Rectal smooth muscle tissue (tissue), 1 donor: ENCODE measurements at regions not wholly inside any gene's neighbourhood (a gene's known extent, or its start where the extent isn't known, plus 50 kb on each side); places are given as distances from the start of the nearest gene placed in this dataset.

Experiments
- H3K27ac ChIP-seq: one replicate; pipeline ENCODE4 v1.7.0; 2013; ENCODE audit warnings: low read depth, low read length, inconsistent platforms
- H3K27me3 ChIP-seq: one replicate; pipeline ENCODE4 v1.7.0; 2013; ENCODE audit warnings: low read length; ENCODE audit not compliant: control insufficient read depth, insufficient read depth
- H3K36me3 ChIP-seq: one replicate; pipeline ENCODE4 v1.7.0; 2013; ENCODE audit warnings: low read length; ENCODE audit not compliant: control insufficient read depth, insufficient read depth
- H3K4me1 ChIP-seq: one replicate; pipeline ENCODE4 v1.7.0; 2013; ENCODE audit warnings: low read length; ENCODE audit not compliant: control insufficient read depth, insufficient read depth
- H3K4me3 ChIP-seq: one replicate; pipeline ENCODE4 v1.7.0; 2013; ENCODE audit warnings: low read length
- H3K9ac ChIP-seq: one replicate; pipeline ENCODE4 v1.7.0; 2013; ENCODE audit warnings: low read length

- Histone ChIP-seq H3K4me1 (no peaks in the 10 kb centered on the region), H3K36me3 (no peaks in the 10 kb centered on the region), H3K4me3 (no peak overlapping the region), H3K9ac (no peak overlapping the region), H3K27me3 (no peaks in the 10 kb centered on the region), H3K27ac (no peak overlapping the region)
These were observed 464.2 kb downstream of the CCDC85A start for GRCh38 chr2:56647997-56648396.

- Histone ChIP-seq H3K27me3 (no peaks in the 10 kb centered on the region), H3K9ac (no peak overlapping the region), H3K4me3 (no peak overlapping the region), H3K4me1 (no peaks in the 10 kb centered on the region), H3K27ac (no peak overlapping the region), H3K36me3 (no peaks in the 10 kb centered on the region)
These were observed 465.0 kb downstream of the CCDC85A start for GRCh38 chr2:56648802-56649201.

GRCh38 chr2:56654936-56655335 is 471.1 kb downstream of the CCDC85A start:
- Histone ChIP-seq H3K27ac (no peak overlapping the region), H3K4me3 (no peak overlapping the region), H3K4me1 (no peaks in the 10 kb centered on the region), H3K36me3 (no peaks in the 10 kb centered on the region), H3K9ac (no peak overlapping the region), H3K27me3 (no peaks in the 10 kb centered on the region)

GRCh38 chr2:56656826-56657225 is 473.0 kb downstream of the CCDC85A start:
- H3K9ac ChIP-seq: no peak overlapping the region
- H3K4me1 ChIP-seq: no peaks in the 10 kb centered on the region
- no peak overlapping the region for H3K27ac ChIP-seq
- H3K36me3 ChIP-seq: no peaks in the 10 kb centered on the region
- no peak overlapping the region for H3K4me3 ChIP-seq
- no peaks in the 10 kb centered on the region for H3K27me3 ChIP-seq

GRCh38 chr2:56666777-56667176 is 483.0 kb downstream of the CCDC85A start:
- Histone ChIP-seq H3K27me3 (no peaks in the 10 kb centered on the region), H3K36me3 (no peaks in the 10 kb centered on the region), H3K27ac (no peak overlapping the region), H3K4me3 (no peak overlapping the region), H3K9ac (no peak overlapping the region), H3K4me1 (no peaks in the 10 kb centered on the region)

GRCh38 chr2:56671973-56672569 is 488.3 kb downstream of the CCDC85A start:
- H3K9ac ChIP-seq: no peak overlapping the region
- H3K27me3 ChIP-seq: no peaks in the 10 kb centered on the region
- no peaks in the 10 kb centered on the region for H3K36me3 ChIP-seq
- H3K27ac ChIP-seq: no peak overlapping the region
- no peak overlapping the region for H3K4me3 ChIP-seq
- H3K4me1 ChIP-seq: no peaks in the 10 kb centered on the region

- Histone ChIP-seq H3K27ac (no peak overlapping the region), H3K27me3 (no peaks in the 10 kb centered on the region), H3K9ac (no peak overlapping the region), H3K4me3 (no peak overlapping the region), H3K36me3 (no peaks in the 10 kb centered on the region), H3K4me1 (no peaks in the 10 kb centered on the region)
These were observed 490.3 kb downstream of the CCDC85A start for GRCh38 chr2:56674084-56674483.

- H3K27me3 ChIP-seq: no peaks in the 10 kb centered on the region
- no peak overlapping the region for H3K27ac ChIP-seq
- H3K36me3 ChIP-seq: no peaks in the 10 kb centered on the region
- no peaks in the 10 kb centered on the region for H3K4me1 ChIP-seq
- no peak overlapping the region for H3K9ac ChIP-seq
- H3K4me3 ChIP-seq: no peak overlapping the region
These were observed 493.2 kb downstream of the CCDC85A start for GRCh38 chr2:56676966-56677365.

- H3K9ac ChIP-seq: no peak overlapping the region
- H3K27ac ChIP-seq: no peak overlapping the region
- H3K4me1 ChIP-seq: no peaks in the 10 kb centered on the region
- no peaks in the 10 kb centered on the region for H3K27me3 ChIP-seq
- H3K4me3 ChIP-seq: no peak overlapping the region
- no peaks in the 10 kb centered on the region for H3K36me3 ChIP-seq
These were observed 497.3 kb downstream of the CCDC85A start for GRCh38 chr2:56680971-56681631.

GRCh38 chr2:56681659-56682396 is 498.0 kb downstream of the CCDC85A start:
- no peaks in the 10 kb centered on the region for H3K36me3 ChIP-seq
- no peaks in the 10 kb centered on the region for H3K4me1 ChIP-seq
- H3K27me3 ChIP-seq: no peaks in the 10 kb centered on the region
- no peak overlapping the region for H3K27ac ChIP-seq
- H3K4me3 ChIP-seq: no peak overlapping the region
- no peak overlapping the region for H3K9ac ChIP-seq

GRCh38 chr2:56682397-56682760 is 498.6 kb downstream of the CCDC85A start:
- no peak overlapping the region for H3K27ac ChIP-seq
- no peaks in the 10 kb centered on the region for H3K27me3 ChIP-seq
- H3K4me1 ChIP-seq: no peaks in the 10 kb centered on the region
- no peak overlapping the region for H3K9ac ChIP-seq
- no peaks in the 10 kb centered on the region for H3K36me3 ChIP-seq
- H3K4me3 ChIP-seq: no peak overlapping the region

GRCh38 chr2:56684327-56684726 is 500.5 kb downstream of the CCDC85A start:
- no peak overlapping the region for H3K9ac ChIP-seq
- no peaks in the 10 kb centered on the region for H3K36me3 ChIP-seq
- H3K4me3 ChIP-seq: no peak overlapping the region
- H3K27ac ChIP-seq: no peak overlapping the region
- no peaks in the 10 kb centered on the region for H3K4me1 ChIP-seq
- H3K27me3 ChIP-seq: no peaks in the 10 kb centered on the region

- H3K9ac ChIP-seq: no peak overlapping the region
- no peaks in the 10 kb centered on the region for H3K4me1 ChIP-seq
- no peaks in the 10 kb centered on the region for H3K27me3 ChIP-seq
- H3K27ac ChIP-seq: no peak overlapping the region
- H3K4me3 ChIP-seq: no peak overlapping the region
- no peaks in the 10 kb centered on the region for H3K36me3 ChIP-seq
These were observed 501.4 kb downstream of the CCDC85A start for GRCh38 chr2:56685205-56685604.
